Astrocyte of the cerebellum (primary cell): ENCODE measurements at regions not wholly inside any gene's neighbourhood (a gene's known extent, or its start where the extent isn't known, plus 50 kb on each side); places are given as distances from the start of the nearest gene placed in this dataset.

Source experiments
- DNase-seq: peaks from one replicate; pipeline ENCODE4 v3.0.0-alpha.2; 2011; ENCODE audit warnings: low read depth
- H3K4me3 ChIP-seq: 2 replicates; pipeline ENCODE4 v1.5.1; 2011; ENCODE audit warnings: mild to moderate bottlenecking, low read depth, low read length, moderate library complexity
- in situ Hi-C: cut with HindIII; loops from 2 replicates; pipeline ENCODE4 v1.10.0; 2017; ENCODE audit warnings: low sequenced_read_pairs
- TF ChIP-seq, protein P1 (sequence below): IDR thresholded peaks from 2 replicates; pipeline ENCODE4 v1.5.1; 2012; ENCODE audit warnings: low read length, low read depth, moderate library complexity, mild to moderate bottlenecking; ENCODE audit errors: missing control alignments

GRCh38 chr3:13227315-13228165 lies 154.3 kb upstream of the IQSEC1 start:
- TF ChIP-seq, protein P1, sequence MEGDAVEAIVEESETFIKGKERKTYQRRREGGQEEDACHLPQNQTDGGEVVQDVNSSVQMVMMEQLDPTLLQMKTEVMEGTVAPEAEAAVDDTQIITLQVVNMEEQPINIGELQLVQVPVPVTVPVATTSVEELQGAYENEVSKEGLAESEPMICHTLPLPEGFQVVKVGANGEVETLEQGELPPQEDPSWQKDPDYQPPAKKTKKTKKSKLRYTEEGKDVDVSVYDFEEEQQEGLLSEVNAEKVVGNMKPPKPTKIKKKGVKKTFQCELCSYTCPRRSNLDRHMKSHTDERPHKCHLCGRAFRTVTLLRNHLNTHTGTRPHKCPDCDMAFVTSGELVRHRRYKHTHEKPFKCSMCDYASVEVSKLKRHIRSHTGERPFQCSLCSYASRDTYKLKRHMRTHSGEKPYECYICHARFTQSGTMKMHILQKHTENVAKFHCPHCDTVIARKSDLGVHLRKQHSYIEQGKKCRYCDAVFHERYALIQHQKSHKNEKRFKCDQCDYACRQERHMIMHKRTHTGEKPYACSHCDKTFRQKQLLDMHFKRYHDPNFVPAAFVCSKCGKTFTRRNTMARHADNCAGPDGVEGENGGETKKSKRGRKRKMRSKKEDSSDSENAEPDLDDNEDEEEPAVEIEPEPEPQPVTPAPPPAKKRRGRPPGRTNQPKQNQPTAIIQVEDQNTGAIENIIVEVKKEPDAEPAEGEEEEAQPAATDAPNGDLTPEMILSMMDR: no peak
- in situ Hi-C loops: no loop called here

DNA sequence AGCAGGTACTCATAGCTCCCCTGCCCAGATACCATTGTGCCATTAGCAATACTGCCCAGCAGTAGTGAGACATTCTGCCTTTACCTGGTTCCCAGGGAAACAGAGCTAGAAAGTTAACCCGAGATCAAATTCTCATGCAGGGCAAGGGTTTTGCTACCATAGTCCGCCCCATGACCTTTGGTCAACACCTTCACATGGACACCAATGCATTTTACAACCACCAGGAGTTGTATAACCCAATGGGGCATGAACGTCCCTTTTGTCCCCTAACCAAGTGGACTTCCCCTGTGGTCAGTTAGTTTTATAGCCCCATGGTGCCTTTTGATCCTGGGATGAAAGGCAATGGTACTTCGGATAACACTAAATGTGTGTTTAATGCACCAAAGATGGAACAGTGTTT lies 151.7 kb upstream of the IQSEC1 start:
- no peak overlapping the region for H3K4me3 ChIP-seq
- in situ Hi-C loops: no loop called here
- no peak for DNase-seq
- TF ChIP-seq, protein P1: no peak

More at GRCh38 chr3:13227315-13228165, 154.3 kb upstream of the IQSEC1 start:
- no peak overlapping the region for H3K4me3 ChIP-seq
- DNase-seq: no peak

DNA sequence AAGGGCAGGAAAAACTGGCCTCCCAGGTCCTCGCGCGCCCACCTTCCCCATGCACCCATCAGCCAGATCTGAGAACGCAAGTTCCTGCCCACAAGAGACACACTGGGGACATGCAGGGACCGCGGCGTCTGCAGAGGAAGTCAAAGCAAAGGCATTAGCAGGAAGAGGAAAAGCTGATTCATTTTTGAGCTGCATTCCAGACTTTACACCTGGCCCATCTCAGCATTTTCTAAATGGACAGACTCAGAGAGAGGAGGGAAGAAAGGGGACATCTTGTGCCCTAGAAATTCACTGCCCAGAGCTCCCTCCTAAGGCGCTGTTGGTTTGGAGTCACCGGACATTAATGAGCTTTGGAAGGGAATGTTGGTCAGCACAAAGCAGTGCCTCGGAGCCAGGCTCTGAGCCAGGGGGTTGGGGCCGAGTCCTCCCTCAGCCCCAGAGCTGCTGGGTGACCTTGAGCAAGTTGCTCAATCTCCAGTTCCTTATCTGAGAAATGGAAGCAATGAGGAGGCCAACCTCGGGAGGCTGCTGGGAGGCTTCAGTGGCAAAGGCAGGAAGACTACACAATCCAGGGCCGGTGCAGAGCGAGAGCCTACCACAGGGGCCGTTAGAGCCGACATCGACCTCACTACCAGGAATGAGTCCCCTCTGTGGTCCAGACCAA lies 150.5 kb upstream of the IQSEC1 start:
- TF ChIP-seq, protein P1: no peak
- H3K4me3 ChIP-seq: no peak overlapping the region
- in situ Hi-C loops: no loop called here
- DNase-seq: no peak

- TF ChIP-seq, protein P1: no peak
- H3K4me3 ChIP-seq: no peak overlapping the region
- in situ Hi-C loops: no loop called here
- no peak for DNase-seq
These were observed 149.8 kb upstream of the IQSEC1 start for GRCh38 chr3:13222891-13223573.

GRCh38 chr3:13222131-13222530 lies 148.9 kb upstream of the IQSEC1 start:
- no peak for DNase-seq
- TF ChIP-seq, protein P1: no peak
- in situ Hi-C loops: no loop called here
- H3K4me3 ChIP-seq: no peak overlapping the region

- H3K4me3 ChIP-seq: no peak overlapping the region
- in situ Hi-C loops: no loop called here
- no peak for DNase-seq
- TF ChIP-seq, protein P1: no peak
These were observed 148.3 kb upstream of the IQSEC1 start for GRCh38 chr3:13221491-13222061.
